ENCODE measurements at regions not wholly inside any gene's neighbourhood (a gene's known extent, or its start where the extent isn't known, plus 50 kb on each side); places are given as distances from the start of the nearest gene placed in this dataset.
A peak's percentile ranks its signal among the peaks of the same experiment; 100 is the strongest.

- Histone ChIP-seq H4K8ac (ENCODE audit: extremely low read depth, insufficient read depth, low read length) (no peak overlapping the region), H3K27ac (ENCODE audit: low read depth, low read length) (no peak overlapping the region), H3K36me3 (ENCODE audit: control insufficient read depth in 2 of 4, insufficient read depth in 4 of 4, low read length in 3 of 4) (no peaks in the 10 kb centered on the region), H2BK12ac (ENCODE audit: low read depth, low read length) (no peak overlapping the region), H3K23ac (ENCODE audit: insufficient read length) (no peak overlapping the region), H3K4me1 (replicated peaks in 1 of 4; ENCODE audit: control insufficient read depth in 3 of 4, insufficient read depth in 4 of 4, low read length in 3 of 4) (peaks cover 0 to 3% (median 0%) of the 10 kb centered on the region in 4 experiments; a peak in 2 of 7 replicates), H3K4me3 (ENCODE audit: extremely low read depth in 1 of 4, insufficient read depth in 2 of 4, low read depth in 3 of 4, low read length in 4 of 4) (no peak overlapping the region), H2BK120ac (replicated peaks; ENCODE audit: low read depth, low read length) (no peak overlapping the region), H3K56ac (replicated peaks; ENCODE audit: insufficient read length, low read depth, low read length) (no peak overlapping the region), H3K23me2 (ENCODE audit: low read depth, low read length) (peaks cover 4% of the 10 kb centered on the region; the same call in 1 of the 2 replicates), H2AFZ (ENCODE audit: low read length) (no peak overlapping the region), H3K79me2 (ENCODE audit: control insufficient read depth in 1 of 2, insufficient read depth in 2 of 2, low read length in 2 of 2) (no peaks in the 10 kb centered on the region), H3K27me3 (replicated peaks in 1 of 4; ENCODE audit: control insufficient read depth in 3 of 4, extremely low read depth in 1 of 4, insufficient read depth in 3 of 4, low read length in 3 of 4) (no peaks in the 10 kb centered on the region; a peak in 1 of 7 replicates), H2BK15ac (ENCODE audit: low read length) (no peak overlapping the region), H2AK5ac (ENCODE audit: low read depth, low read length) (no peak overlapping the region), H2BK5ac (ENCODE audit: low read depth, low read length) (no peak overlapping the region), H3K18ac (ENCODE audit: extremely low read depth, low read length) (no peak overlapping the region), H3K9me3 (ENCODE audit: insufficient read depth in 2 of 2, low read depth in 1 of 2, low read length in 1 of 2) (peaks cover 2 to 3% of the 10 kb centered on the region in 2 experiments; a peak in 3 of 4 replicates), H3K4me2 (ENCODE audit: insufficient read depth in 1 of 2, low read depth in 2 of 2, low read length in 2 of 2) (no peak overlapping the region), H3K4ac (replicated peaks; ENCODE audit: insufficient read length, low read depth, low read length) (no peak overlapping the region), H3K14ac (ENCODE audit: insufficient read length) (no peak overlapping the region), H4K91ac (replicated peaks; ENCODE audit: insufficient read length, low read length) (no peak overlapping the region), H4K5ac (ENCODE audit: insufficient read length, low read depth, low read length) (no peak overlapping the region), H2BK20ac (ENCODE audit: low read length) (no peak overlapping the region), H4K20me1 (replicated peaks in 1 of 2; ENCODE audit: control insufficient read depth in 1 of 2, insufficient read depth in 2 of 2, low read length in 2 of 2) (no peaks in the 10 kb centered on the region), H3K79me1 (ENCODE audit: low read depth, low read length) (no peaks in the 10 kb centered on the region), H3K9ac (replicated peaks in 1 of 4; ENCODE audit: extremely low read depth in 1 of 4, low read depth in 3 of 4, low read length in 3 of 4) (no peak overlapping the region)
- POLR2A ChIA-PET (ENCODE audit: partially characterized antibody): interaction anchor here (0.9 to 1.3 kb wide), 2 partner anchors 11 to 48 kb away, joined by 3 read pairs; no protein-coding TSS in a partner anchor
- peak; percentile 91; the same call in 1 of the 2 replicates for TF ChIP-seq KDM1A (IDR thresholded peaks at IDR 0.05; ENCODE audit: borderline replicate concordance, low read length)
- no peak for TF ChIP-seq KDM5A (IDR thresholded peaks at IDR 0.05; ENCODE audit: low read length)
- TF ChIP-seq TAF7 (optimal IDR thresholded peaks at IDR 0.05; ENCODE audit: borderline replicate concordance, low read depth, low read length): no peak
- TF ChIP-seq CBX5 (IDR thresholded peaks at IDR 0.05; ENCODE audit: low read depth, low read length): no peak
- TF ChIP-seq EP300 (IDR thresholded peaks at IDR 0.05; ENCODE audit: borderline replicate concordance in 1 of 2, low read depth in 2 of 2, low read length in 2 of 2): no peak
- TF ChIP-seq BCL11A (IDR thresholded peaks at IDR 0.05; ENCODE audit: low read depth in 2 of 2, low read length in 2 of 2): no peak
- TF ChIP-seq HDAC2 (IDR thresholded peaks at IDR 0.05; ENCODE audit: borderline replicate concordance in 1 of 2, low read depth in 2 of 2, low read length in 2 of 2): 0 out of 4 replicates have a peak, but pooled peaks of 1 of the 2 experiments have one; percentile 41
- CTCF ChIA-PET (ENCODE audit: partially characterized antibody): interaction anchor here (0.5 to 1.8 kb wide), 3 partner anchors 11 to 384 kb away, joined by 3 to 5 read pairs (median 4); no protein-coding TSS in a partner anchor
- 84% methylated on average over 4 of the region's 5 CpGs; no CpG with 5 or more reads in 1 of the 2 experiments for WGBS, 2 experiments (ENCODE audit: extremely low coverage in 1 of 2, insufficient coverage in 1 of 2, insufficient read length in 1 of 2, insufficient replicate concordance in 2 of 2, low coverage in 1 of 2, low lambda C conversion rate in 2 of 2, missing lambda C conversion rate in 1 of 2)
- FAIRE-seq: no peak
- no peak for DNase-seq (ENCODE audit: low read depth in 1 of 2, low spot score in 2 of 2)
Observed at GRCh38 chr22:27560781-27561180, 240.8 kb downstream of the MN1 start.

Measured in H1 (cell line).